ENCODE measurements at regions not wholly inside any gene's neighbourhood (a gene's known extent, or its start where the extent isn't known, plus 50 kb on each side); places are given as distances from the start of the nearest gene placed in this dataset.

GRCh38 chr4:26067035-26067434, 153.0 kb downstream of the SMIM20 start:
- TF ChIP-seq CTCF (IDR thresholded peaks at IDR 0.05) (no peak), POLR2A (IDR thresholded peaks at IDR 0.05) (no peak)
